ENCODE measurements at regions not wholly inside any gene's neighbourhood (a gene's known extent, or its start where the extent isn't known, plus 50 kb on each side); places are given as distances from the start of the nearest gene placed in this dataset.
A peak's percentile ranks its signal among the peaks of the same experiment; 100 is the strongest.

DNA sequence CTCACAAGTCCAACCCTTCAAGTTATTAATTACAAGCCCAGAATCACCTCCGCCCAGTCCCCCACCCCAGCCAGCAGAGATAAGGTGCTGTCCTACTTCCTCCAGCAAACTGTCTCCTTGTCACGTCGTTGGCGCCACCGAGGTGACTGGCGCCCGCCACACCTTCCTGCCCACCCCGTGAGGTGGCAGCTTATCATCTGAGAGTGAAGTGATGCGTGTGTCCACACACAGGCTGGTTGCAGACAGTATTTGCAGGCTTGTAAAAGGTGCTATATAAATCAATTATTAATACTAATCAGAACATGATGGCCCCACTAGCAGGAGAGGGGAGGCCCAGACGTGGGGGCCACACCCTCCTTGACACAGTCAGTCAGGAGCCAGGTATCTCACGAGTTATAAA is 786.6 kb upstream of the TBX3 start:
- Mint-ChIP-seq H3K9me3 (peaks cover 0 to 5% (median 0%) of the 10 kb centered on the region in 7 donors), H3K27me3 (peaks cover 0 to 12% (median 8%) of the 10 kb centered on the region in 3 donors), H3K27ac (no peak overlapping the region), H3K4me1 (no peaks in the 10 kb centered on the region), H3K4me3 (no peak overlapping the region), H3K36me3 (no peaks in the 10 kb centered on the region)
- ATAC-seq (ENCODE audit: low read depth in 2 of 2) (no peak), DNase-seq (no peak)

DNA sequence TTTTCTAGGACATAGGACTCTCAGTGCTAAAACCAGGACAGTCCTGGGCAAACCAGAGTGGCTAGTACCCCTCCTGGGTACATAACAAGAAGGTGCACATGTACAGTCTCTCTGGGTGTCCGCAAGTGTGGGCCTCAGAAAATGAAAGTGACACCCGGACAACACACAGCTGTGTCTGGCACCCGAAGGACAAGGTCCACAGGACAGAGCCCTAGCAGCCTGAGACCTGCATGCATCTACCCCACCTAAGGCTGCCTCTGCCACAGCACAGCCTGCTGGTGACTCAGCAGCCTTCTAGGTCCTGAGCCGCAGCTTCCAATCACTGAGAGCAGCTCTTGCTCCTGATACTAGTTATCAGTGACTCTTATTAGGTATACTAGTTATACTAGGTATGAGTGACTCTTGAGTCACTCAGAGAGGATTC is 784.1 kb upstream of the TBX3 start:
- Mint-ChIP-seq H3K27me3 (peaks cover 0 to 12% (median 8%) of the 10 kb centered on the region in 3 donors), H3K36me3 (no peaks in the 10 kb centered on the region), H3K4me3 (no peak overlapping the region), H3K27ac (no peak overlapping the region), H3K9me3 (peaks cover 0 to 5% (median 2%) of the 10 kb centered on the region in 7 donors), H3K4me1 (no peaks in the 10 kb centered on the region)
- ATAC-seq (ENCODE audit: low read depth in 2 of 2) (no peak), DNase-seq (no peak)

DNA sequence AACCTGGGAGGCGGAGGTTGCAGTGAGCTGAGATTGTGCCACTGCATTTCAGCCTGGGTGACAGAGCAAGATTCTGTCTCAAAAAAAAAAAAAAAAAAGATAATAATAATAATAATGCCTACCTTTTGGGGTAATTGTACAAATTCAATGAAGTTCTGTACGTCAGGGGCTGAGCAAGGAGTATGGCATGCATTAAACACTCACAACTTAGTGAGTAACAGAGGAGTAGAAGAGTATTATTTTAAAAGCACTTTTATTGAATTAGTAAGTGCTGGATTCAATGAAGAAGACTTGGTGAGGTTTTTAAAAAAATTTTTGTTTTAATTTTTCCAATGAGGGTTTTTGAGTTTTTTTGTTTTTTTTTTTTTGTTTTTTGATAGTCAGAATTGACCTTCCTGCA is 783.6 kb upstream of the TBX3 start:
- no peak for ATAC-seq (ENCODE audit: low read depth in 2 of 2)

DNA sequence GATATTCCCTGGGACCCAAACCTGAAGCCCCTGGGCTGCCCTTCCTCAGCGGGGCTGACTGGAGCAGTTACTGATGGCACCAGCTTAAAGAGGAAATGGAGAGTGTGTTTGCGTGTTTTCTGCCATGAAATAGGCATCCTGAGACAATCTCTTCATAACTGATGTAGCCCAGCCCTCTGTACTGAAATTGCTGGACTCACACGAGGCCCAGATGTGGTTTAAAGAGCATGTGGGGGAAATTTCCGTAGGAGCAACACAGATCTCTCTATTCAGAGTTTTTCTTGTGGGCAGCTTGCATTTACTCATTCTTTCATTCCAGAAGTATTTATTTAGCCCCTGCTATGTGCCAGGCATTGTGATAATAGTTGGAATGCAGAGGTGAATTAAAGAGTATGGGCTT is 782.1 kb upstream of the TBX3 start:
- Mint-ChIP-seq H3K4me1 (no peaks in the 10 kb centered on the region), H3K27me3 (peaks cover 0 to 12% (median 8%) of the 10 kb centered on the region in 3 donors), H3K36me3 (peaks cover 0 to 5% of the 10 kb centered on the region in 2 donors), H3K4me3 (no peak overlapping the region), H3K9me3 (peaks cover 0 to 11% (median 7%) of the 10 kb centered on the region in 7 donors), H3K27ac (no peak overlapping the region)
- ATAC-seq (ENCODE audit: low read depth in 2 of 2) (no peak), DNase-seq (no peak)

More for the DNA sequence above, 783.6 kb upstream of the TBX3 start:
- H3K4me1 Mint-ChIP-seq = no peaks in the 10 kb centered on the region
- no peak for DNase-seq
- H3K9me3 Mint-ChIP-seq = peaks cover 0 to 5% (median 2%) of the 10 kb centered on the region in 7 donors
- no peaks in the 10 kb centered on the region for H3K36me3 Mint-ChIP-seq
- H3K27me3 Mint-ChIP-seq = peaks cover 0 to 12% (median 8%) of the 10 kb centered on the region in 3 donors
- no peak overlapping the region for H3K4me3 Mint-ChIP-seq
- no peak overlapping the region for H3K27ac Mint-ChIP-seq

DNA sequence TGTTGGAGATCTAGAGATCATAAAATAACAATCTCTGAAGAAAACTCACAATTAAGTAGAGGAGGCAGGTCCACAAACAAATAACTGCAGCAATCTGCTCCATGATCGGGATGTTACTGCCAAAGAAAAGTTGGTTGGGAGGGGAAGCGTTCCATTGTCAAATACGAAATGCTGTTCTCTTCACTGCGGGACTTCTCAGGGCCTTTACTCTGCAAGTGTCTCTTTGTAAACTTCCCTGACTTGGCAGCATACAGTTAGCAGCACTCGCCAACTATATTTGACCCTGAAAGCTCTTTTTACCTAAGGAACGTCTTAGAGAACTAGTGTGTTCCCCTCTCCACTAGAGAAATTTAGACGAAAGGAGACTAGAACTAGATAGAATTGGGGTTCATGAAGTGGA is 780.7 kb upstream of the TBX3 start:
- H3K36me3 Mint-ChIP-seq = peaks cover 0 to 5% of the 10 kb centered on the region in 2 donors
- ATAC-seq (ENCODE audit: low read depth in 2 of 2) = no peak
- H3K27ac Mint-ChIP-seq = no peak overlapping the region
- H3K4me1 Mint-ChIP-seq = no peaks in the 10 kb centered on the region
- no peak for DNase-seq
- peaks cover under 1 to 13% (median 7%) of the 10 kb centered on the region in 7 donors for H3K9me3 Mint-ChIP-seq
- peaks cover 0 to 10% (median 5%) of the 10 kb centered on the region in 3 donors for H3K27me3 Mint-ChIP-seq
- no peak overlapping the region for H3K4me3 Mint-ChIP-seq

DNA sequence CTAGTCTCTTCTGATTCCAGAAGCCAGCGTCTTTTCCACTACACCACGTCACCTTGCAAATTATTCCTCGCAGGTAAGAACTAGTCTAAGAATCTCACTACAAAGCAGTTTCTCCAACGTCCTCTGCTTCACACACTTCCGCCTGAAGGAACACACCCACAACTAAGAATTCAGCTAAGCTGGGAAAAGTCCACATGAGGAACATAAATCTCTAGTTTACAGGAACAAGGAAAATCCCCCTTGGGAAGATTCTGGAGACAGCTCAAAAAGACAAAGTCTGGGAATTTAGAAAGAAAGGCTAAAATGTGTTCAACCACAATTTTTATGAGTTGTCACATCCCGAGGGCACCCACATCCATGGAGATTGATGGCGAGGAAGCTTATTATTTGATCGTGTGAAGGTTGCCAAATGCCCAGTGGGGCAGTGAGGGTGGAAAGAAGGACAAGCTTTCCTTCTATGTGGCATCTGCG is 780.2 kb upstream of the TBX3 start:
- no peak for DNase-seq
- H3K4me1 Mint-ChIP-seq = no peaks in the 10 kb centered on the region

DNA sequence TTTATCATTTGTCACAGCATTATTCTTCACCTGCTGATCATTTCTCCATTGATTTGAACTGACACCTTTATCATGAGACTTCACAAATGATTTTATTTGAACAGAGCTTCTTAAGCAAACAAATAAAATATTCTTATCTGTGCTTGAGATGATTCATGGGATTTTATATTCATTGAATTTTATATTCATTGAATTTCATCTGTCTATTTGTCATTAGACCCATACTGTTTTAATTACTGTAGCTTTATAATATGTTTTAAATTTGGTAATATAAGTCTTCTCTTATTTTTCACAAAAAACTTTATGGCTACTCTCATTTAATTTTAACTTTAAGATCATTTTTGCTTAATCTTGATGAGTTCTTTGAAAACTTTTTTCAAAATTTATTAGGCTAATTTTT is 777.4 kb upstream of the TBX3 start:
- H3K4me3 Mint-ChIP-seq = no peak overlapping the region
- no peaks in the 10 kb centered on the region for H3K4me1 Mint-ChIP-seq
- peaks cover 0 to 5% of the 10 kb centered on the region in 2 donors for H3K36me3 Mint-ChIP-seq
- ATAC-seq (ENCODE audit: low read depth in 2 of 2) (no peak), DNase-seq (no peak)
- H3K27me3 Mint-ChIP-seq = peaks cover 0 to under 1% (median 0%) of the 10 kb centered on the region in 3 donors
- H3K27ac Mint-ChIP-seq = no peak overlapping the region
- peaks cover 7 to 24% (median 13%) of the 10 kb centered on the region in 7 donors for H3K9me3 Mint-ChIP-seq

More for the DNA sequence above, 780.2 kb upstream of the TBX3 start:
- Mint-ChIP-seq H3K27ac (no peak overlapping the region), H3K4me3 (no peak overlapping the region), H3K9me3 (peaks cover 2 to 10% (median 7%) of the 10 kb centered on the region in 7 donors), H3K27me3 (peaks cover 0 to 5% (median under 1%) of the 10 kb centered on the region in 3 donors), H3K36me3 (peaks cover 0 to 5% of the 10 kb centered on the region in 2 donors)
- no peak for ATAC-seq (ENCODE audit: low read depth in 2 of 2)

DNA sequence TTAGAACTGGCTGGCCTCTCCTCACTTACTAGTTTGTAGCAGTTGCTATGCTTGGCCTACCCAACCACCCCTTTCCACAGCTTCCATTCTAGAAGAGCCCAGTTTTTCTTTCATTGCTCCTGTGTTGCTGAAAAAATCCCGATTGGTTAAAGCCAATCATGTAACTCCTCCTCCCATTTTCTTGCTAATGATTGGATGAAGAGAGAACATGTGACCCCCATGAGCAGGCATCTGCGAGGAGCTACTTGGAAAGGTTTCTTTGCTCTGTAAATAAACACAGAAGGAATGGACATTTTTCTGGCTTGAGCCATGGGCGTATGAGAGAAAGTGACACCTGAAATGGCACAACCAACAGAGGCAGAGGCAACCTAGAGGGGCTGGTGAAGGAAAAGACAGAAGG is 773.8 kb upstream of the TBX3 start:
- Mint-ChIP-seq H3K9me3 (peaks cover 6 to 27% (median 13%) of the 10 kb centered on the region in 7 donors), H3K4me1 (peaks cover under 1 to 3% (median under 1%) of the 10 kb centered on the region in 3 donors), H3K27ac (no peak overlapping the region), H3K27me3 (peaks cover 5 to 18% (median 14%) of the 10 kb centered on the region in 3 donors), H3K4me3 (no peak overlapping the region), H3K36me3 (peaks cover 2 to 5% of the 10 kb centered on the region in 2 donors)
- ATAC-seq (ENCODE audit: low read depth in 2 of 2) (no peak), DNase-seq (no peak)

DNA sequence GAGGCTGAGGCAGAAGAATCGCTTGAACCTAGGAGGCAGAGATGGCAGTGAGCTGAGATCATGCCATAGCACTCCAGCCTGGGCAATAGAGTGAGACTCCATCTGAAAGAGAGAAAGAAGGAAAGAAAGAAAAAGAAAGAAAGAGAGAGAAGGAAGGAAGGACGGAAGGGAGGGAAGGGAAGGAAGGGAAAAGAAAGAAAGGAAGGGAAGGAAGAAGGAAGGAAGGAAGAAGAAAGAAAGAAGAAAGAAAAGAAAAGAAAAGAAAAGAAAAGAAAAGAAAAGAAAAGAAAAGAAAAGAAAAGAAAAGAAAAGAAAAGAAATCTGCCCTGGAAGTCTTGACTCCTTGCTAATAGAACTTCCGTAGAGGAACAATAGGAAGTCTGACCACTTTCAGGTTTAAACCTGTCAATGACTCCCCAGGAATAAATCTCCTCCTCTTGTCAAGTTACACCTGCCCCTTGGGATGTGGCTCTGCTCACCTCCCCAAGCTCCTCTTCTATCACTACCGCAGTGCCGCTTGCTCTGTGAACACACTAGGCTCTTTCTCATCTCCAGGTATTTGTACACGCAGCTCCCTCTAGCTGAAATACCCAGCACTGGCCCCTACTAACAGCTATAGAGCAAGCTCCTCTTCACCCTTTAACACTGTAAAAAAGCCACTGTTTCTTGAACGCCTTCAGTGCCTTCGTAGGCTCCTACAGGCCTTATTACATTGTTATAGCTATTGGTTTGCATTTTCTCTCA is 773.1 kb upstream of the TBX3 start:
- Mint-ChIP-seq H3K27me3 (peaks cover 12 to 24% (median 20%) of the 10 kb centered on the region in 3 donors), H3K36me3 (peaks cover 5 to 9% of the 10 kb centered on the region in 2 donors), H3K4me3 (no peak overlapping the region), H3K4me1 (peaks cover 7 to 10% (median 7%) of the 10 kb centered on the region in 3 donors), H3K27ac (no peak overlapping the region), H3K9me3 (peaks cover 4 to 25% (median 12%) of the 10 kb centered on the region in 7 donors)
- ATAC-seq (ENCODE audit: low read depth in 2 of 2) (no peak), DNase-seq (no peak)

DNA sequence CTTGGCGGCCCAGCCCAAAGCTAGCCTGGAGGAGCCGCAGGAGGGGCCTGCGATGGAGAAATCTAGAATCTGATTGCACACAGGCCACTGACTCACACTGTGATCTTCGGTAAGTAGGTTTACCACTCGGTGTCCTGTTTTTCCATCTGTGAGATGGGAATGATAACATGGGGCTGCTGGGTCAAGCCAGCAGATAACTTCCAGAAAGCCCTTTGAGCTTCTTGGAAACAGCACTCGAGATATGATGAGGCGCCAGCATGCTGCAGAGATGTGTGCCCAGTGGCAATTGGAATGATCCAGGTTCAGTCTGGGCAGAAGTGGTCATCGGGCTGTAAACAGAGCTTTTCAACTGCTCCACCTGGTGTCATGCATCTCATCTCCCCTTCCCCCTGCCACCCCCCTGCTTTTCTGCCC is 771.3 kb upstream of the TBX3 start:
- Mint-ChIP-seq H3K4me1 (peaks cover 8 to 16% (median 10%) of the 10 kb centered on the region in 3 donors), H3K36me3 (peaks cover 0 to 11% of the 10 kb centered on the region in 2 donors), H3K9me3 (peaks cover 2 to 20% (median 9%) of the 10 kb centered on the region in 7 donors), H3K27me3 (peaks cover 20 to 39% (median 29%) of the 10 kb centered on the region in 3 donors), H3K27ac (no peak overlapping the region), H3K4me3 (no peak overlapping the region)
- ATAC-seq (ENCODE audit: low read depth in 2 of 2) = no peak
- no peak for DNase-seq

DNA sequence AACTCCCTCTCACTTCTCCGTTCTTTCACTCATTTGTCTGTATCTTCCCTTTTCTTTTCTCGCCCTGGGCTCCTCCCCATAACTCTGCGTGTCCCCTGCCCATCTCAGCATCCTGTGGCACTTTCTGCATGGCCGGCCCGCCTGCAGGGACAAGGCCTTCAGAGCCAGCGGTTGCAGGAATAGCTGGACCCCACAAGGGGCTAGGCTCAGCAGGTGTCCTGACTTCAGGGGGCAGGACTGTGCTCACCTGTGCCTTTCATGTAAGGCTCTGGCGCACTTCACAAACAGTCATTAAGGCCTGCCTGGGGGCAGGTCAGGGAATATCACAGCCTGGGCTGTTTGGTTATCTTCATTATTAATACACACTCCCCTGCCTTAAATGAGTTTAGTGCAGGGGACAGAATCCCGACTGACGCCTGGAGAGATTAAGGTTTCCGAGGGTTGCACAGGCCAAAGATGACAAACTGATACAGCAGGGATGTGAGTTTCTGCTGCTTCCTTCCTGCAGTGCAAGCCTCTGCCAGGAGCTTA is 768.8 kb upstream of the TBX3 start:
- Mint-ChIP-seq H3K9me3 (peaks cover 0 to 17% (median 4%) of the 10 kb centered on the region in 7 donors), H3K4me3 (peak overlapping the region in 3 of 8 donors; percentile 18 to 73 (median 59)), H3K4me1 (peaks cover 8 to 16% (median 11%) of the 10 kb centered on the region in 3 donors), H3K27me3 (peaks cover 30 to 52% (median 38%) of the 10 kb centered on the region in 3 donors), H3K27ac (no peak overlapping the region), H3K36me3 (peaks cover 0 to 11% of the 10 kb centered on the region in 2 donors)
- ATAC-seq (ENCODE audit: low read depth in 2 of 2) = no peak
- no peak for DNase-seq

DNA sequence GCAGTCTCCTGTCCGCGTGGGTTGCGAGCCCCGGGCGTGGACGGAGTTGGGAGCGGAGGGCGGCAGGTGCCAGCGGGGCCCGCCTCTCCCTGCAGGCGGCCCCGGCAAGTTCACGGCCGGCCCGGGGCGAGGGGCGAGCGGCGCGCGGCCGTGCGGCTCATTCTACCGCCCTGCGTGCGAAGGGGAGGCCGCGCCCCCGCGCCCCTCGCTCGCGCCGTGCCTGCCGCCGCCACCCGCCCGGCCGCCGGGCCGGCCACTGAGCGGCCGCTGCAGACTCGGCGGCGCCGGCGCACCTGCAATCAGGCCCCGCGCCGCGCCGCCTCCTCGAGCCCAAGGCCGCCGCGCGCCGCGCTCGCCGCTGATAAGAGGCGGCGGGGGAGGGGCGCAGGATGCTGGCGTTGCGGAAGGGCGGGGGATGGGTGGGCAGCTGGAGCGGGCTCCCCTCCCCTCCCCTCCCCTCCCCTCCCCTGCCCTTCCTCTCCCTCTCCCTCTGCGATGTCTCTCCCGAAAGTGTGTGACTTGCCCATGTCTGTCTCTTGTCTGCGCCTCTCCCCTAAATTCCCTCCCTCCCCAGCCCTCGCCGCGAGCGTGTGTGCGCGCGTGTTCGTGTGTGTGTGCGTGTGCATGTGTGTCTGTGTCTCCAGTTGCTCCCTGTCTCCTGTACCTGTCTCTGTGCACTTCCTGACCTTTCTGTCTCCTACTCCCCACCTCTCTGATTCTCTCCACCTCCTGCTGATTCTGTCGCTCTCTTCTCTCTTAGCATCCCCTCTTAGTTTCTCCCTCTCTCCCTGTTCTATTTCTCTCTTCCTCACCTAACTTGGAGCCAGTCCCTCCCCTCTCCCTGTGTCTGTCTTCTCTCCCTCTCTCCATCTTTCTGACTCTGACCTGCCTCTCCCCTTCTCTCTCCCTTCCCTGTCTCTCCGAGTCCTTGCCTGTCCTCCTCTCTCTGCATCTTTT is 768.1 kb upstream of the TBX3 start:
- peaks cover 8 to 16% (median 11%) of the 10 kb centered on the region in 3 donors for H3K4me1 Mint-ChIP-seq
- H3K27me3 Mint-ChIP-seq = peaks cover 30 to 52% (median 38%) of the 10 kb centered on the region in 3 donors
- peak overlapping the region in 6 of 8 donors; percentile 18 to 90 (median 68) for H3K4me3 Mint-ChIP-seq
- H3K9me3 Mint-ChIP-seq = peaks cover 0 to 11% (median 4%) of the 10 kb centered on the region in 7 donors
- DNase-seq (no peak), ATAC-seq (ENCODE audit: low read depth in 2 of 2) (no peak)
- H3K36me3 Mint-ChIP-seq = peaks cover 0 to 11% of the 10 kb centered on the region in 2 donors
- peak overlapping the region in 2 of 6 donors; percentile 3 to 33 for H3K27ac Mint-ChIP-seq

Data from naive B cell (primary cell).